DMS114 treated with DMSO at 0.1 percent for 48 hours (cell line): ENCODE measurements at regions not wholly inside any gene's neighbourhood (a gene's known extent, or its start where the extent isn't known, plus 50 kb on each side); places are given as distances from the start of the nearest gene placed in this dataset.
"Not testable (repeated sequence)": the region's sequence is repeated elsewhere in the genome, so short reads cannot be mapped to it uniquely, and the experiment has no call there.

Experiments used
- DNase-seq: peaks from one replicate; lab custom pipeline; 2025; ENCODE audit not compliant: unreplicated experiment; lab: John Stamatoyannopoulos, UW

DNA sequence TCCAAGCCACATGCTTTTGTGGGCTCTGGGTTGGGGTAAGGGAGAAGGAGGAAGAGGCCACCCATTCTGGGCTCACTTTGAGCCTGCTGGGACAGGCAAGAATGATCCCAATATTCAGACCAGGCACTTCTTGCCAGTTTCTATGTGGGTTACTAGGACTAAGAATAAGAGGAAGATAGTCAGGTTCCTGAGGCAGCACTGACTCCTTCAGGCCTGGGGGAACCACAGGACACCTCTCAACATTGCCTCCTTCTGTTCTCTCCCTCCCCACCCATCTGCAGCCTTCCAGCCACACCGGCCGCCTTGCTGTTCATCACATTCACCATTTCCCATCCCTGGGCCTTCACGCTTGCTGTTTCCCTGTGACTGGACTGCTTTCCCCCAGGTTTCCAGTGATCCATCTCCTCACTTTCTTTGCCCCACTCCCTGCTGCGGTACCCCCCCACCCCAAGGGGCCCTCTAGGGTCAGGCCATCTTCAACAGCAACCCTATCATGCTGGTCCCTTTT is 69.2 kb upstream of the SIRPA start:
- no peak for DNase-seq

DNA sequence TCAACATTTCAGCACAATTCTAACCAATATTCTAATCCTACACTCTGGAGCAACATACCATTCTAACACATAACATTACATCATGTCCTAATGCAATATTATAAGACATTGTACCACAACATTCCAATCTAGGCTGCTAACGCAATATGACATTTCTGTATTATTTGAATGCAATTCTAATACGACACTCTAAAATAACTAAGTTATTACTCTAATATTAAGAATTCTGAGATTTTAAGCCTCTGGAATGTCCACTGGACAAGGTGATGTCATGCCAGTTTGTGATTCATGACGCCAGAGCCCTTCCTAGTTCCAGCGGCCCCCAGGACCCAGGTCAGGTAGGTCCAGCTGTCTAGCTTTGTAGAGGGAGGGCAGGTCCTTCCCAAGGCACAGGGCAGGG is 69.7 kb upstream of the SIRPA start:
- no peak for DNase-seq

- no peak for DNase-seq
These were observed 70.4 kb upstream of the SIRPA start for GRCh38 chr20:1824834-1825233.

DNA sequence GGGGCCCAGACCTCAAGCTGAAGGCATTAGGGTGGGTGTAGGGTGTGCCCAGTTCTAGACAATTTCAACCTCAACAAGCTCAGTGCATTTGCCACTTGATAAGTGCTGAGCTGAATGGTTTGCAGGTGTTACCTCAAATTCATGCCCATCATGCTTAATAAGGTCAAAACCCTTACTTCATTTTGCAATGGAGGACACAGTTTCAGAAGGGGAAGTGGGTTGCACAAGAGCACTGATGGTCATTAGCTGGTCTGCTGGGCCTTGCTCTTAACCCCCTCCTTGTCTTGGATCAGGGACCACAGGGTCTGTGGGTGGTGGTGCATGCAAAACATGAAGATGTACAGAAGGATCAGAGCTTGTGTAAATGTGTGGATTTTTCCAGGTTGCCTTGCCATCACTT is 71.0 kb upstream of the SIRPA start:
- DNase-seq = no peak

- DNase-seq = no peak
These were observed 71.8 kb upstream of the SIRPA start for GRCh38 chr20:1823450-1823844.

- DNase-seq = no peak
These were observed 72.4 kb upstream of the SIRPA start for GRCh38 chr20:1822564-1823449.

GRCh38 chr20:1820138-1821079 is 74.8 kb upstream of the SIRPA start:
- DNase-seq = no peak

DNA sequence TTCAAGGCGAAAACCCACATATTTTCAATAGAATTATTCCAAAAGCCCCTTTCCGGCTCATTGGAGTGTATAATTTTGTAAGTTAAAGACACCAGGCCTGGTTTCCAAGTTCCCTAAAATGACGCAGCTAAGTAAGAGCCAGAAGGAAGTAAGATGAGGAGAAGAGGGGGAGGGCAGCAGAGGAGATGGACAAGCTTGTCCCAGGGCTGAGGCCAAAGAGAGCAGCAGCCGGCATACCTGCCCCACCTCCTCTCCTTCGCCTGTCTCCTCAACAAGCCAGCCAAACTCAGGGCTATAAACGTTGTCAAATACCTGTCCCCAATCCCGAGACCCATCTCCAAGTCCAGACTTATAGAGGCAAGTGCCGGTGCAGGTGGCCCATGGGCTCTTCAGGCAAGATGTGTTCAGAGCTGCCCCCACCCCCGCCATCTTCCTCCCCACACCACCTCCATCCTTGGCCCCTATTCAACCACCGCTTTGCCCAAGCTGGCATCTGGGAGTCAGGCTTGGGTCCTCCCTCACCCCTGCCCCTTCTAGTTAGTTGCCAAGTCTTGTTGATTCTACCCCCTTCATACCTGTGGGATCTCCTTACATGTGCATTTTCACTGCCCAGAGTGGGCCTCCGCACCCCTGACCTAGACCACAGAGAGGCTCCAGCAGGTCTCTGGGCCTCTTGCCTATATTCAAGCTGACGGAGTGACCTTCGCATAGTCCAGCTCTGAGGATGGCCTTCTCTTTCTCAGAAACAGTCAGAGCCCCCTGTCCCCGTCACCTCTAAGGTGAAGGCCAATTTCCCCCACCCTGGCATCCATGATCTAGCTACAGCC is 75.7 kb upstream of the SIRPA start:
- DNase-seq = no peak

DNA sequence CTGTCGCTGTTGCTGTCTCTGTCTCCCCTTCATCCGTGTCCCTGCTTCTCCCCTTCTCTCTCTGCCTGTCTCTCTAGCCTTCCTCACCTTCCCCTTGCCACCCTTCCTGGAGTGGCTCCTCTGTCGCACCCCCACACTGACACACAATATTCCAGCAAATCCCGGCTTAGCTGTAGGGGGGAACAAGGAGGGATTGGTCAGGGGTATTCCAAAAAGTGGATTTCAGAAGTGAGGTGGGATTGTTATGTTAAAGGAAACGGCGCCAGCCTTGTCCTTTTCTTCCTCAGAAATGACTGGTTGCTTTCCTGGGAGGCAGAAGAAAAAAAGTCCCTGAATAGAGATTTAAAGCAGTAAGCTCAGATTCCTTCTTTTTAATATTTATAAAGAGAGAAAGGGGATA is 76.3 kb upstream of the SIRPA start:
- DNase-seq = no peak

GRCh38 chr20:1818247-1818840 is 76.9 kb upstream of the SIRPA start:
- no peak for DNase-seq

- DNase-seq = no peak
These were observed 77.5 kb upstream of the SIRPA start for GRCh38 chr20:1817577-1818211.

DNA sequence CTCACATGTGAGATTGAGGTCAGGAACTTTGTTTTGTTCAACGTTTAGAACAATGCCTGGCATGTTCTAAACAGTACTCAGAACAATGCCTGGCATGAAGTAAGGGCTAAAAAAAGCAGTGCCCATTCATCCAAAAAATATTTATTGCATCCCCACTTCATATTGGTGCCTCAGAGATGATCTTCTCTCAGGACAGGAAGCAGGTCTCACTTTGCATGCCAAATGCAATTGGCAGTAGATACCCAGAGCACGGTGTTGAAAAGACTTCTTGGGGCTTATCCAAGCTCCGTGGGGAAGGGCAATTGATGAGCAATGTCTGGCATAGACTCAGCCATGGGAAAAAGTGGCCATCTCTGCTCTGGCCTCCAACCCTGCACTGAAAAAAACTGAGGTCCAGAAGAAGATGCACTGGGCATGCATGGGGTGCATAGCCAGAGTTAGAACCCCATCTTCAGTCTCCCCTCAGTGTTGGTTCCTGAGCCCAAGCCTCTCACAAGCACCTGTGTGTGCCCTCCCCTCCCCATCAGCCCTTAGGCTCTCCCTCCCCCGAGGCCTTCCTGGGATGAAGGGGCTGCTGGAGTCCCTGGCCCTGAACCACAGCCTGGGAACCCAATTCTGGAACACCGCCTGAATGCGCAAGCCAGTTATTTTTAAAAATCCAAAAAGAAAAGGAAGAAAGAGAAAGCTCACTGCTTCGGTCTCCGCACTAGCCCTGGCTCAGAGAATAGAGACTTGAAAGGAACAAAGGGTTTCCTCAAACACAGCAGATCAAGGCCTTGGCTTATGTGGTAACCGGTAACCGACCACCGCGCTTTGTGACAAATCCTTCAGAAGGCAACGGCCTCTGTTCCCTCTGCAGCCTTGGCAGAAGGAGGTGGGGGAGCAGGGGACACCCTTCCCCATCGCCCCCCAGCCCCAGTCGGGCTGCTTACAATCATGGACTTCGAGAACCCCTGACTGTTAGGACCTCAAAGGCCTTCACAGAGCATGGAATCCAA is 78.5 kb upstream of the SIRPA start:
- no peak for DNase-seq

DNA sequence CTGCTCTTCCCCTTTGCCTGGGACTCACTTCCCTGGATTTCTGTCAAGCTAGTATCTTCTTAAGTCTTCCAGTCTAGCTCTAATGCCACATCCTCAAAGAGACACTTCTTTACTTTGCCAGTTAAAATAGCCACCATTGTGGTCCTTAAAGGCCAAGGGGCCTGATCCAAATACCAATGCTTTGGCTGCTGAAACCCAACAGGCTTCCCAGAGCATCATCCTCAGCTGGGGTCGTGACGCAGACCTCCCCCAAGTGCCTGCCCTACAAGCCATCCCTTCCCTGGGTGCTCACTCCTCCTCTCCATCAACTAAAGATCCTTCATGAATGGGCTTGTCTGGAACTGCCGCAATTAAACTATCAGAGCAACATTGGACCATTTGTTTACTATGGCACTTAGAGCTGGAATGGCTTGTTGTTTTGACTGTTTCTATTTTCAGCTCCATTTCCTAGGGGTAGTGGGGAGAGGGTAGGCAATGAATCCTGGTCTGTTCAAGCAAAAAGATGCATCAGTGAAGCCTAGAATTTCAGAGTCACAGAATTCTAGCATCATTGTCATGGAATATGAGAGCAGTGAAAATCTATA is 79.6 kb upstream of the SIRPA start:
- DNase-seq = no peak

- not testable (repeated sequence) for DNase-seq
These were observed 80.3 kb upstream of the SIRPA start for GRCh38 chr20:1814861-1815260.

DNA sequence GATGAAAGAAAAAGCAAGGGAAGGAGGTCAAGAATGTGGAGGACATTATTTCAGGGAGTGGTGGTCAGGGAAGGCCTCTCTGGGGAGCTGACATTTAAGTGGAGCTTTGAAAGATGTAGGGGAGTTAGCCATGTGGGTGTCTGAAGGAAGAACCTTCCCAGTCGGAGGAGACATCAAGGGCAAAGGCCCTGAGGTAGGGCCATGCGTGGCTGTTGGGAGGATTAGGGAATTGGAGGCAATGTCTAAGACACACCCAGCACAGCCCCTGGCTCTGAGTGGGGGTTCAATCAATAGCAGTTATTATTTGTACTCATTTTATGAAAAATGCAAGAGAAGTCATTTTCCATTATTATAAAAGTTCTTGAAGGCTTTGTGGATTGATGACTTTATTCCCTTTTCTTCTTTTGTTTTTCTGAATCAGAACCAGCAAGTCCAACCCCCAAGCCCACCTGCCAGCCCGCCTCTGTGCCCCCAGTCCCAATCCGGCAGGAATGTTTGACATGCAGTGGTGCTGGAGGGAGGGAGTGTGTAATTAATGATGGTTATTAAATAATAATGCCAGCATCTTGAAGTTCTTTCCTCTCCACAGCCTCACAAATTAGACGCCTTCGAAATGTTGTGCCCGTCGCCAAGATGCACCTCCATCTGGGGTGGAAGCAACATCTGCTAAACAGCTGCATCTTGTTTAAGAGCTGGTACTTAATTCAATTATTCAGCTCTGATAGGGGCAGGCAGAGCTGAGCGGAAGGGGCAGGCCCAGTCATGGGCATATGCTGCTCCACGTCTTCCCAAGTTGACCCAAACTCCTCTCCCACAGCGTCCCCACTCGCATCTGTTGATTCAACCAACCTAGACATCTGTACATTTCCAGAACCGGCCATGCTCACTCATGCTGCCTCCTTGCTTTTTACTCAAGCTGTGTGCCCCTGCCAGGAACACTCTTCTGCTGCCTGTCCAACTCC is 81.3 kb upstream of the SIRPA start:
- no peak for DNase-seq

DNA sequence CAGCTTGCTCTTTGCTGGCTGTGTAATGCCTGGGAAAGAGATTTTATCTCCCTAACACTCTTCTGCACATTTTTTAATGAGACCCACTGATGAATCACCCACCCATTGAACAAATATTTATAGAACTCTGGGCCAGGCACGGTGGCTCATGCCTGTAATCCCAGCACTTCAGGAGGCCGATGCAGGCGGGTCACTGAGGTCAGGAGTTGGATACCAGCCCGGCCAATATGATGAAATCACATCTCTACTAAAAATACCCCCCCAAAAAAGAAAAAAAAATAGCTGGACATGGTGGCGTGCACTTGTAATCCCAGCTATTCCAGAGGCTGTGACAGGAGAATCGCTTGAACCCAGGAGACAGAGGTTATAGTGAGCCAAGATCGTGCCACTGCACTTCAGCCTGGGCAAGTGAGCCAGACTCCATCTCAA is 82.1 kb upstream of the SIRPA start:
- DNase-seq = no peak
